Stimulated activated CD8-positive, alpha-beta memory T cell treated with anti-CD3 and anti-CD28 coated beads, Interleukin-15, amount 100 ng/mL, for 4 hours (primary cell): ENCODE measurements at regions not wholly inside any gene's neighbourhood (a gene's known extent, or its start where the extent isn't known, plus 50 kb on each side); places are given as distances from the start of the nearest gene placed in this dataset.
"Not testable (repeated sequence)": the region's sequence is repeated elsewhere in the genome, so short reads cannot be mapped to it uniquely, and the experiment has no call there.

ENCODE experiments used
- DNase-seq, 2 donors: peaks; one replicate each; pipeline ENCODE4 v3.0.0-alpha.2; 2020; ENCODE audit warnings: low read depth in 2 of 2

DNA sequence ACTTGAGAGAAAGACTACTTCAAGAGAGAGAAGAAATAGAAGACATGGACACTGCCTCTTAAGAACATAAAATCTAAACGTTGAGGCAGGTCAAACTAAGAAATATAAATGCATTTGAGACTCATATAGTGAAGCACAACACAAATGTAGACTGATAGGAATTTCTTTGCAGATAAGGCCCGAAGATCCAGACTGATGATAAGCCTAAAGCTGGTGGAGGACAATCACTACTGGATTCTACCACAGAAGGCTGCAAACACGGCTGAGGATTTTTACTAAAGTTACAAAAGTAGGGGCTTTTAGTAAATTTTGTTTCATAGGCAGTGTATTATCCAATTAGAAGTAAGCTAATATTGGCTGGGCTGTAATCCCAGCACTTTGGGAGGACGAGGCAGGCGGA lies 278.3 kb downstream of the RAP2B start:
- no peak for DNase-seq

DNA sequence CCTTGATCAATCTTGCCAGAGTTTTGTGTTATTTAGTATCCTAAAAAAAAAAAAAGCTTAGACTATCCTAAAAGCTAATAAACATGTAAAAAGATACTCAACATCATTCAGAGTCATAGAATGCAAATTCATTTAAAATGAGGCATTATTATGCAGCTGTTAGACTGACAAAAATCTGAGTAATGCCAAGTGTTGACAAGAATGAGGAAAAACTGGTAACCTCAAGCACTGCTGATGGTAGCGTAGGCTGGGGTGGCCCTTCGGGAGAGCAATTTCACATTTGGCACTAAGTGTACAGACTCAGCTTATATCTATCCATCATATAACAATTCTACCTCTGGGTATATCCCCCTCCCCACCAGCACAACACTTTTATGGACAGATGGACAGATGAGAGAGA lies 280.4 kb downstream of the RAP2B start:
- no peak for DNase-seq

DNA sequence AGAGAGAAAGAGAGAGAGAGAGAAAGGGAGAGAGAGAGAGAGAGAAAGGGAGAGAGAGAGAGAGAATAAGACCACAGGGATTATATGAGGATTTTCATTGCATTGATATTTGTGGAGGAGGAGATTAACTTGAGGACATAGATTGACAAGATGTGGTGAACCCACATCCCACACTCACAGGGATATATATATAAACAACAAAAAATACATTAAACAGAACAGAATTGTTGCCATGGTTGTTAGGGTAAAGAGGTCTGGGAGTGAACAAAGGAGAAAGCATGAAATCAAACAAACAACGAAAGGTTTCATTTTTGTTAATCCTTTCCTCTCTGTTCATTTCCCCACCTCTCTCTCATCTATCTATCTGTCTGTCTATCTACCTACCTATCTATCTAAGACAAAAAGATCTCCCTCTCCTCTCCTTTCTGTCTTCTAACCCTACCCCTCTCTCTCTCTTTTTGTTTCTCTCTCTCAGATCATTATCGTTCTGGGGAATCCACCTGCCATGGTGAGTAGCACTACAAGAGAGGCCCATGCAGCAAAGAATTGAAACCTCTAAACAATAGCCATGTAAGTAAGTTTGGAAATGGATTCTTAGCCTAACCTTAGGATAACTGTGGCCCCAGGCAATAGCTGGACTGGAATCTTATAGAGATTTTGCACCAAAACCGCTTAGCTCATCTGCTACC lies 280.9 kb downstream of the RAP2B start:
- no peak for DNase-seq

DNA sequence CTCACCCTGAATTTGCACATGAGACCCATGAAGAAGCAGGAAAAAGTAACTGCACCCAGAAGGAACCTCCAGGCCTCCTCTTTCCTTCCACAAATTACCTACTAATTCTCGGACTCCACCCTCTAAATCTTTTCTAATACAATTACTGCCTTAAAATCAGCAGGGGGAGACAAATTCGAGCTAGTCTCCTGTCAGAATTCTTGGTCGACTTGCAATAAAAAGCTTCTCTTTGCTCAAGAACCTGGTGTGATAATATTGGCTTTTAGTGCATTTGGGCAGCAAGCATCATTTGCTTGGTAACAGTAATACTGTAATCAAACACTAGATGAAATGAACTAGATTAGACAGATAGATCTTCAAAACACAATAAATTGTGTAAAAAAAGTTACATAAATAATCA lies 281.9 kb downstream of the RAP2B start:
- no peak for DNase-seq

DNA sequence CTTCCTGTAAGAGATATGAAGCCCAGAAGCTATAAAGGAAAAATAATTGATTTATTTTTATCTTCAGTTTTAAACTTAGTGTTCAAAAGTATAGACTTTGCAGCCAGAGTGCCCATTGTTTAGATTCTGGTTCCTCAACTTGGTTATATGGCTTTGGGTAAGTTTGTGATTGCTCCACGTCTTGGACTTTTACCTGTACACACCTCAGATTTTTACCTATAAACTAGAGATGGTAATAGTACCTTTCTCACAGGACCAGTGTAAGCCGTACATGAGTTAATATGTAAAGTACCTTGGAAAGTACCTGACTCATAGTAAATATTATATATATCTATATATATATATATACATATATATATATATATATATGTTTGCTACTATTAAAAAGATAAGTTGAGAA lies 283.8 kb downstream of the RAP2B start:
- DNase-seq, result no peak

DNA sequence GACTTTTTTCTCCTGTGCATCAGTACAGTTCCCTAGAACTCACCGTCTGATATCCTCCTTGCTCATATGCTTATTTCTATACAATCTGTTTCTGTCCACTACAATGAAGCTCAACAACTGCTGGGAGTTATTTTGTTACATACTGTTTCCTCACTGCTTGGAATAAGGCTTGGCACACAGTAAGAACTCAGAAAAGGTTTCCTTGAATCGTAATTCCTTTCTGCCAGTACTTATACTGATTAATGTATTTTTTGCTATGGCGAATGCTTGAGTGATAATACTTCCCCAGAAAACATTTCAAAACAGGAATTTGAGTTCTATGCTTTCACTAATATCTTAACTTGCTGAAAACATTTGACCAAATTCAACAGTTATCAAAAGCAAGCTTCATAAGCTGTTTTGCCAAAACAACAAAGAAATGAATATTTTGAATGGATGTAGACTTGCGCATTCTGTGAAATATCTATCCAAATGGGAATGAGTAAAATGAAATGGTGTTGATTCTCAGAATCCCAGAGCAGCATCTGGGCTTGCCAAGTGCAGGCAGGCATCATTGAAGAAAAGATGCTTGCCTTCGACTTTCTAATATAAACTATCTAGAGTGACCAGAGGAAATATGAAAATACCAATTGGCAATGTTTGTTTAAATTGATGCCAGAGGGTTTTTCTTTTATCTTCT lies 286.3 kb downstream of the RAP2B start:
- DNase-seq, result no peak

DNA sequence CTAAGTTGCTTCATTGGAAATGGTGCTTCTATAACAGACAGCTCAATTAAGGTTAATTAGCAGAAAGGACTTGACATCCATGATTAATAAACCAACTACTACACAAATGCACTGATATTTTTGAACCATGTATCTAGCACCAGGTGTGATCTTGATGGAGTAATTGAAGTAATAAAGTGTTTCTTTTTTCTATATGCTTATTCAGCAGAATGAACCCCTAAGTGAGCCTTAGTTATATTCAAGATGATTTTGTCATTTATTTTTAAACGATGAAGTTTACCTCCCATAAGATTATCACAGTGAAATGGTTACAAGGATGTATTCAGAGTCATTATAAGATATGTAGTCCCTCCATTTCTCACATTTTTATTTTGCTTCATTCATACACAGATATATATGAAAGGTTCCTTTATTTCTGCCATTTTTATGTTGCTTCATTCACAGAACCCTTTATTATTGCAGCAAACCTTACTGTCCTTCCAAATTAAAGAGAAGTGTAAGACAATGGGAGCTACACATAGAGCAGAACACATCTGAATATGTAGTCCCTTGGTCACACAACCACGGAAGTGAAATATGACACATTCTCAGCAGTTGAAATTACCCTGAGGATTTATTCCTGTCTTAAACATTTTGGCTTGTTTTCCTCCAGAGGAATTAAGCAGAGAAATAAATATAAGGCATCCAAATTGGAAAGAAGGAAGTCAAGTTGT lies 295.0 kb downstream of the RAP2B start:
- DNase-seq, result no peak

DNA sequence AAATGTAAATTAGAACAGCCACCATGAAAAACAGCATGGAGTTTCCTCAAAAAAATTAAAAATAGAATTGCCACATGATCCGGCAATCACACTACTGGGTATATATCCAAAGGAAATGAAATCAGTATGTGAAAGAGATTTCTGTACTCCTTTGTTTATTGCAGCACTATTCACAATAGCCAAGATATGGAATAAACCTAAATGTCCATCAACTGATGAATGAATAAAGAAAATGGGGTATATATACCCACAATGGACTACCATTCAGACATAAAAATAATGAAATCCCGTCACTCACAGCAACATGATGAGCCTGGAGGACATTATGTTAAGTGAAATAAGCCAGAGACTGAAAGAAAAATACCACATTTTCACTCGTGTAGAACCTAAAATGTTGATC lies 296.9 kb downstream of the RAP2B start:
- no peak for DNase-seq

DNA sequence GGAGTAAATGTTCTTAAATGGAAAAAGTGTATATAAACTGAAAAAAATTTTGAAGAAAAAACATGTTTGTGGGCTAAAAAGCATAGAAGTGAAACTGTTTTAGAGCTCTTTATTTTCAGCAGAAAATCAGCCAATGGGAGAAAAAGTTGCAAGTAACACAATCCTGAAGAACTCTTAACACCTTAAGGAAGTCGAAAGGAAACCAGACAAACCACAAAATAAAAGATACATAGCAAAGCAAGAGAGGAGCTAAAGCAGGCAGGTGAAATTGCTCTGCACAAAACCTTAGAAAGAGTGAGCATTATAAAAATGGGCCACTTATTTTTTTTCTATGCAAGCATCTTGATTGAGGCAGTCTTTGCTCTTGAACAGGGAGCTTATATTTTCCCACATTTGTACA lies 300.5 kb downstream of the RAP2B start:
- no peak for DNase-seq

DNA sequence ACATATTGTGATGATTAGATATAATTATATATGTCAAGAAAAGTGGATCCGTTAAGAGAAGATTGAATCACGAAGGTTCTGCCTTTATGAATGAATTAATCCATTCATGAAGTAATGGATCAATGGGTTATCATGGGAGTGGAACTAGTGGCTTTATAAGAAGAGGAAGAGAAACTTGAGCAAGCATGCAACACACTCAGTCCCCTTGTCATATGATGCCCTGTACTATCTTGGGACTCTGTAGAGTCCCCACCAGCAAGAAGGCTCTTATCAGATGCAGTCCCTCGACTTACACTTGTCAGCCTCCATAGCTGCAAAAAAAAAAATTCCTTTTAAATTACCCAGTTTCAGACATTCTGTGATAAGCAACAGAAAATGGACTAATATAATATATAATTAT lies 301.9 kb downstream of the RAP2B start:
- no peak for DNase-seq

DNA sequence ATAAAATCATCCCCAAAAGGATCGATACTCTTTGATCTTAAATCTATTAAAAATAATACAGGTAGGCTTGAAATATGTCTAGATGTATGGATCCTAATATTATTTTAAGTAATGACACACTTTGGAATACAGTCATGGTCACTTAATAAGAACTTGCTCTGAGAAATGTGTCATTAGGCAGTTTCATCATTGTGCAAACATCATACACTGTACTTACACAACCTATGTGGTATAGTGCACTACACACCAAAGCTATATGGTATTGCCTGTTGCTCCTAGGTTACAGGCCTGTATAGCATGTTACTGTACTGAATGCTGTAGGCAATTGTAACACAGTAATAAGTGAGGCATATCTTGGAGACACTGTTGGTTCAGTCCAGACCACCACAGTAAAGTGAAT lies 307.1 kb downstream of the RAP2B start:
- no peak for DNase-seq

DNA sequence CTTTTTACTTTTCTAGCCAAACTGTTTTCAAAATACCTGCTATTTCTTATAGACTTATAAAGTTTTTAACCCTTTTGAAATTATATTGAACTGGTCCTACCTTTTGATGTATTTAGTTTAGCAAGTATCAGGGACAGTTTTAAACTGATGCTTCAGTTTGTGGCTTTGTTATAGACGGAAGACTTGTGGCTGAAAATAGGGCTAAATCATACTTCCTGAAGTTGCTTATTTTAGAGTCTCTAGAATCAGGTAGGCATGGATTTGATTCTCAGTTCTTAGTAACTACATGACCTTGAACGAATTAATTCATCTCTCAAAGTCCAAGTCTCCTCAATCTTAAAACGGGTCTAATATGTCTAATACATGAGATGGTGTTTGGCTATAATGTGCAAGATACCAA lies 322.8 kb downstream of the RAP2B start:
- DNase-seq, result no peak

DNA sequence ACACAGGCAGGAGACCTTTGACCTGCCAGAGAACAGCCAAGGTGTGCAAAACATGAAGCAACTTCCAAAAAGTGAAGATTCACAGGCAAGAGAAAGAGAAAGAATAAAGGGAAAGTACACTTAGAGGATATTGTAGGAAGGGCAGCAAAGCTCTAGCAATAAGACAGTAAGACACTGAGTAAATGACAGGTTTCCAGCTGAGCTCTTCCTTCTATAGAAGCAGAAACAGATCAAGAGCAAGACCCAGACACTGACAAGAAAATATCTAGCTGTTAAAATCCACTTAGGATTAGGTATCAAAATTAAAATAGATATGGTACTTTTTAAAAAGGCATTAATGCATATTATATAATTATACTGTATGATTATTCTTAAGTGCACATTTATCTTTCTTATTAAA lies 333.4 kb downstream of the RAP2B start:
- DNase-seq, result no peak

DNA sequence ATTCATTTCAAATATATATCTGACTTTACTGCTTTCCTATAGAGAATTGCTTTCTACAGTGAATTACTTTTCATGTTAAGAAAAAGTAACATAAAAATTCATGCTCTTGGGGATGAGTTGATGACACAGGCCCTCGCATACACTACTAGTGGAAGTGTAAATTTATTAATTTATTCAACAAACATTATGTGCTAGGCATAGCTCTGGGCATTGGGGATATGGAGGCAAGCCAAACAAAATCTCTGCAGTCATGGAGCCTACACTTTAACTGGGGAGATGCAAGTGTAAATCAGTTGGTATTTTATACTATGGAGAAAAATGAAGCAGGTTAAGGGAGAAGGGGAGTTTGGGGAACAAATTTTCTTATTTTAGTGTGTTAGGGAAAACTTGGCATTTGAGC lies 340.7 kb downstream of the RAP2B start:
- DNase-seq, result no peak

DNA sequence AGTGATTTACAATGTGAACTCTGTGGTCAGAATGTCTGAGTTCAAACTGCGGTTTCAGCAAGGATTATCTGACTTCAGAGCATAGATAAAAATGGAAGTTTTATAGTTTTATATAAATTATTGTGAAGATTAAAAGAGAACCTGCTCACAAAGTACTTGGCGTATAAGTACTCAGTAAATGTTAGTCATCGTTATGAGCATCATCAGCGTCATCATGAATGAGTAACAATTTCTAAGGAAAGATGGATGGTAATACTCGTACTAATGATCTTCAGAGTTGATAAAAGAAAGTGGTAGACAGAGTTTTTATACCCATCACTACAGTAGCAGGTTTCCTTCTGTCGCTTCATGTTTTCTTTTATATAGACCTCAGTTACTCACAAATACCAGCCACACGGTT lies 341.8 kb downstream of the RAP2B start:
- DNase-seq, result no peak

DNA sequence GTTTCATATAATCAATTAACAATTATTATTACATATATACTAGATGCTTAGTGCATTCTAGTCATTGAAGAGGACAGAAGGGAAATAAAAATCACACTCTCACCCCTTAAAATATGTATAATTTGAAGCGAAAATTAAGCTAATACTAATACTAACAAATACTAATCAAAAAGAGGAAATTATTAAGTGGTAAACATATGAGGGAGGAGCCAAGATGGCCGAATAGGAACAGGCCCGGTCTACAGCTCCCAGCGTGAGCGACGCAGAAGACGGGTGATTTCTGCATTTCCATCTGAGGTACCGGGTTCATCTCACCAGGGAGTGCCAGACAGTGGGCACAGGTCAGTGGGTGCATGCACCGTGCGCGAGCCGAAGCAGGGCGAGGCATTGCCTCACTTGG lies 344.2 kb downstream of the RAP2B start:
- DNase-seq, result not testable (repeated sequence)

DNA sequence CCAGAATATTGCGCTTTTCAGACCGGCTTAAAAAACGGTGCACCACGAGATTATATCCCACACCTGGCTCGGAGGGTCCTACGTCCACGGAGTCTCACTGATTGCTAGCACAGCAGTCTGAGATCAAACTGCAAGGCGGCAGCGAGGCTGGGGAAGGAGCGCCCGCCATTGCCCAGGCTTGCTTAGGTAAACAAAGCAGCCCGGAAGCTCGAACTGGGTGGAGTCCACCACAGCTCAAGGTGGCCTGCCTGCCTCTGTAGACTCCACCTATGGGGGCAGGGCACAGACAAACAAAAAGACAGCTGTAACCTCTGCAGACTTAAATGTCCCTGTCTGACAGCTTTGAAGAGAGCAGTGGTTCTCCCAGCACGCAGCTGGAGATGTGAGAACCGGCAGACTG lies 344.7 kb downstream of the RAP2B start:
- not testable (repeated sequence) for DNase-seq

DNA sequence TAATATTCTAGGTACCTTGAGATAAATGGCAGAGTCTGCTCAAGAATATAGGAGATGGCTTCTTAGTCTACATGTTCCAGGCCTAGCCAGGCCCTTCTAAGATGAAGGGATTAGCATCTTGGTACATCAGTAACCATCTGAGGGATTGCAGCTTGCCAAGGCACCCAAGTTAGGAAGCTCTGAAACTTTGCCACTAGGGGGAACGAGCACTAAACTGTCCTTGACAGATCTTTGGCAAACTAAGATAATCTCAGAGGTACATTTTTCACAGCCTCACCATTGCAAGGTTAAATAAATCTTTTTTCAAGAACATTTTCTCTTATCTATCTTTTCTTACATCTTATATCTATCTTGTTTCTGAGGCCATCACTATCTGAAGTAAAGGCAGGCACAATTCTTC lies 351.2 kb downstream of the RAP2B start:
- DNase-seq, result no peak

DNA sequence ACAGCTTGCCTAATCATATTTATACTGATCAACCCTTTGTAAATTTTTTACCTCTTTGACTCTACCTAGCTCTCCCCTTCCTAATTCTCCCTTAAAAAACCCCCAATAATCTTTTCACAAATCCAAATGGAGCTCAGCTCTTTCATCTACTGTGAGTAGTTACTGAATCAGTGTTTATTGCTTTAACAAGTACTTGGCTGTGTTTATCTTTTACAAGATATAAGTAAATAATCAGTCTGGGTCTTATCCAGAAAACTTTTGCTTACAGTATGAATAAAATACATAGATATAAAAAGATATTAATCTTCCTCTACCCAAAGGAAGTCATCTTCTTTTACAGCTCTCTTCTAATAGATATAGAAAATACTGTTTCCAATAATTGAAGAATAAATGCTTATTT lies 366.4 kb downstream of the RAP2B start:
- DNase-seq, result no peak

DNA sequence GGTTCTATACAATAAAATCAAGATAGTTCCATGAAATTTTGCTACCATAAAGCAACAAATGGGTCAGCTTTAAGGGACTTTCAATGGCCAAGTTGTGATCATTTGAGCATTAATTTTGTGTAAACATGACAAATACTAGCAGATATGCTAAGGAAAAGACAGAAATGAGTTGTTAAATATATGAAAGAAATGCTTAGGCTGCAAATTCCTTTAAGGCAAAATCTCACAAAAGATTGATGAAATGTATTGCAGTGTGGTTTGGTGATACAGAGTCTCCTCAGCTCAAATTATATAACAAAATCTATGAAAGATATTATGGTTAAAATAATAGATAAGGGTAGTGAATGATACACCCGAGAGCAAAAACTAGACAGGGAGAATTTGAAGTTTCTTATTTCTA lies 377.2 kb downstream of the RAP2B start:
- no peak for DNase-seq

DNA sequence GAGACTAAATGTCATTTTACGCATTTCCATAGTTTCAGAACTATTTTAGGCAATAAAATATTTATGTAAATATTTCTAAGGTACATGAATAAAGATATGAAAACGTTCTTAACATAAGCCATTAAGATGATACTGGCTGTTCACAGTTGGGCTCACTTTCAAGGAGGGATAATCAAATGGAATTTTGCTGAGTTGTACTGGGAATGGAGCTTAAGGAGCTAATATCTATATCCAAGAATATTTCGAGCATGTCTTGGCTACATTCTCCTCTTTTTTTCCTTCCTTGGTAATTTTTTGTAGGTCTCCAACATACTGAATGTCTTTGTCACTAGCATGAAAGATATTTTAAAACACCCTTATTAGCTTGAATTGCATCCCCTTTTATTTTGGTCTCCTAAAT lies 383.4 kb downstream of the RAP2B start:
- no peak for DNase-seq

DNA sequence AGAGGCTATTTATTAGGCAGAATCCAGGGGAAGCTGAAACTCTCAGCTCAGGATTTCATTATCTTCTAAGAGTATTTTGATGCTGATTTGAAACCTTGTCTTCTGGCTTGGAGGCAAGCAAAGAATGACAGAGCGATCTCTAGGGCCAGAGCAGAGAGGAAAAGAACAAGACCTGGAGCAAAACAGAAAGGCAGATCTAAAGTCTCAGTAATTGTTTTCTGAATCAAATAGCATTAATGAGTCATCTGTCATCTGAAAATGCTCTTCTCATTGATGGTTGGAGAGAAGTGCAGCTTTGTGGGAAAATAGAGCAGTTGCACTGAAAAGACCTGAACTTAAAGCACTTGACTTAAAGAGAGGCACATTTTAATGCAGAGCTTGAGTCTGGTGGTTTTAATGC lies 385.9 kb downstream of the RAP2B start:
- no peak for DNase-seq

DNA sequence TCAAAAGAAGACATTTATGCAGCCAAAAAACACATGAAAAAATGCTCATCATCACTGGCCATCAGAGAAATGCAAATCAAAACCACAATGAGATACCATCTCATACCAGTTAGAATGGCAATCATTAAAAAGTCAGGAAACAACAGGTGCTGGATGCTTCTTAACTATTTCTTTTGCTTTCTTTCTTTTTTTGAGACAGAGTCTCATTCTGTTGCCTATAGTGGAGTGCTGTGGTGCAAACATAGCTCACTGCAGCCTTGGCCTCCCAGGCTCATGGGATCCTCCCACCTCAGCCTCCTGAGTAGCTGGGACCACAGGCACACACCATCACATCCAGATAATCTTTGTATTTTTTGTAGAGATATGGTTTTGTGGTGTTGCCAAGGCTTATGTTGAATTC lies 387.7 kb downstream of the RAP2B start:
- DNase-seq, result not testable (repeated sequence)
